H9 (cell line): ENCODE measurements at regions not wholly inside any gene's neighbourhood (a gene's known extent, or its start where the extent isn't known, plus 50 kb on each side); places are given as distances from the start of the nearest gene placed in this dataset.

Source experiments
- DNase-seq: peaks from one replicate; pipeline ENCODE4 v3.0.0-alpha.2; 2017
- H2AFZ ChIP-seq: one replicate; pipeline ENCODE4 v1.6.1; 2013; ENCODE audit warnings: mild to moderate bottlenecking, low read length, control low read depth, moderate library complexity
- H2AK5ac ChIP-seq: 2 replicates; pipeline ENCODE4 v1.6.1; 2013; ENCODE audit warnings: low read length, control low read depth, mixed read lengths; ENCODE audit not compliant: insufficient read length
- H2BK120ac ChIP-seq: one replicate; pipeline ENCODE4 v1.6.1; 2013; ENCODE audit warnings: low read depth, mild to moderate bottlenecking, low read length, control low read depth, inconsistent platforms; ENCODE audit not compliant: poor library complexity, severe bottlenecking
- H2BK12ac ChIP-seq: 2 replicates; pipeline ENCODE4 v1.6.1; 2013; ENCODE audit warnings: low read length, control low read depth, mixed read lengths, low read depth; ENCODE audit not compliant: insufficient read length
- H2BK15ac ChIP-seq: 2 replicates; pipeline ENCODE4 v1.6.1; 2013; ENCODE audit warnings: low read depth, low read length, control low read depth
- H2BK20ac ChIP-seq: one replicate; pipeline ENCODE4 v1.6.1; 2013; ENCODE audit warnings: low read depth, mild to moderate bottlenecking, low read length, control low read depth, inconsistent platforms; ENCODE audit not compliant: poor library complexity, severe bottlenecking
- H2BK5ac ChIP-seq: 2 replicates; pipeline ENCODE4 v1.6.1; 2013; ENCODE audit warnings: low read length, control low read depth, mixed read lengths; ENCODE audit not compliant: insufficient read length
- H3K14ac ChIP-seq: 2 replicates; pipeline ENCODE4 v1.6.1; 2013; ENCODE audit warnings: low read length, control low read depth; ENCODE audit not compliant: insufficient read depth
- H3K18ac ChIP-seq: 2 replicates; pipeline ENCODE4 v1.6.1; 2013; ENCODE audit warnings: low read depth, mild to moderate bottlenecking, mixed read lengths, low read length, control low read depth; ENCODE audit not compliant: insufficient read length
- H3K23ac ChIP-seq: 2 replicates; pipeline ENCODE4 v1.6.1; 2013; ENCODE audit warnings: low read length, control low read depth, mixed read lengths, low read depth; ENCODE audit not compliant: insufficient read length
- H3K23me2 ChIP-seq: 2 replicates; pipeline ENCODE4 v1.6.1; 2013; ENCODE audit warnings: low read depth, mild to moderate bottlenecking, mixed read lengths, low read length, control low read depth; ENCODE audit not compliant: insufficient read length, poor library complexity, severe bottlenecking
- H3K27ac ChIP-seq: 2 replicates; pipeline ENCODE4 v1.5.1; 2013; ENCODE audit warnings: low read length, control low read depth, mixed read lengths, low read depth; ENCODE audit not compliant: insufficient read length
- H3K27me3 ChIP-seq: 2 replicates; pipeline ENCODE4 v1.6.1; 2013; ENCODE audit warnings: low read length, control low read depth, inconsistent platforms; ENCODE audit not compliant: insufficient read depth
- H3K4ac ChIP-seq: 2 replicates; pipeline ENCODE4 v1.6.1; 2013; ENCODE audit warnings: low read depth, mild to moderate bottlenecking, control low read depth, inconsistent platforms, low read length, moderate library complexity
- H3K4me1 ChIP-seq: 2 replicates; pipeline ENCODE4 v1.6.1; 2013; ENCODE audit warnings: low read length, control low read depth, inconsistent platforms; ENCODE audit not compliant: insufficient read depth
- H3K4me2 ChIP-seq: 2 replicates; pipeline ENCODE4 v1.6.1; 2013; ENCODE audit warnings: low read length, control low read depth, mixed read lengths; ENCODE audit not compliant: insufficient read length, insufficient read depth
- H3K56ac ChIP-seq: 2 replicates; pipeline ENCODE4 v1.6.1; 2013; ENCODE audit warnings: low read depth, mild to moderate bottlenecking, mixed read lengths, low read length, control low read depth; ENCODE audit not compliant: insufficient read length
- H3K79me1 ChIP-seq: 2 replicates; pipeline ENCODE4 v1.6.1; 2013; ENCODE audit warnings: low read depth, mild to moderate bottlenecking, moderate library complexity, low read length, control low read depth, inconsistent platforms; ENCODE audit not compliant: insufficient read depth, poor library complexity, severe bottlenecking
- H3K79me2 ChIP-seq: 2 replicates; pipeline ENCODE4 v1.6.1; 2013; ENCODE audit warnings: low read length, control low read depth, inconsistent platforms; ENCODE audit not compliant: insufficient read depth
- H3K9ac ChIP-seq: 2 replicates; pipeline ENCODE4 v1.6.1; 2013; ENCODE audit warnings: low read length, control low read depth, mixed read lengths; ENCODE audit not compliant: insufficient read length; ENCODE audit errors: extremely low read depth
- H3K9me3 ChIP-seq: one replicate; pipeline ENCODE4 v1.6.1; 2013; ENCODE audit warnings: low read depth, low read length, inconsistent platforms; ENCODE audit not compliant: control insufficient read depth
- H3T11ph ChIP-seq: one replicate; pipeline ENCODE4 v1.6.1; 2013; ENCODE audit warnings: mild to moderate bottlenecking, low read length, control low read depth, inconsistent platforms
- H4K20me1 ChIP-seq: one replicate; pipeline ENCODE4 v1.6.1; 2013; ENCODE audit not compliant: control insufficient read depth, insufficient read length, insufficient read depth
- H4K5ac ChIP-seq: 2 replicates; pipeline ENCODE4 v1.6.1; 2013; ENCODE audit warnings: low read depth, mild to moderate bottlenecking, mixed read lengths, low read length, control low read depth; ENCODE audit not compliant: insufficient read length
- H4K8ac ChIP-seq: replicated peaks from 2 replicates; pipeline ENCODE4 v1.6.1; 2013; ENCODE audit warnings: low read length, control low read depth, mixed read lengths, low read depth; ENCODE audit not compliant: insufficient read length
- H4K91ac ChIP-seq: 2 replicates; pipeline ENCODE4 v1.6.1; 2013; ENCODE audit warnings: low read depth, mild to moderate bottlenecking, moderate library complexity, mixed read lengths, low read length, control low read depth; ENCODE audit not compliant: insufficient read length
- H3K27ac Mint-ChIP-seq, 3 experiments: 2 replicates in 2 of 3; 3 replicates in 1 of 3; pipeline ENCODE4 v1.8.0; 2020 to 2021; ENCODE audit warnings: mixed read lengths in 3 of 3, mild to moderate bottlenecking in 1 of 3, moderate library complexity in 1 of 3
- H3K27me3 Mint-ChIP-seq: 2 replicates; pipeline ENCODE4 v1.8.0; 2021; ENCODE audit warnings: low read depth, mild to moderate bottlenecking, moderate library complexity, mixed read lengths
- H3K36me3 Mint-ChIP-seq, 3 experiments: 2 replicates in 2 of 3; 3 replicates in 1 of 3; pipeline ENCODE4 v1.8.0; 2020 to 2021; ENCODE audit warnings: low read depth in 3 of 3, mixed read lengths in 3 of 3; ENCODE audit not compliant: insufficient read depth in 1 of 3
- H3K4me1 Mint-ChIP-seq, 2 experiments: 2 replicates each; pipeline ENCODE4 v1.8.0; 2020; ENCODE audit warnings: mixed read lengths in 2 of 2
- H3K4me3 Mint-ChIP-seq, 2 experiments: 2 replicates in 1 of 2; 3 replicates in 1 of 2; pipeline ENCODE4 v1.8.0; 2020 to 2021; ENCODE audit warnings: mild to moderate bottlenecking in 2 of 2, mixed read lengths in 2 of 2, moderate library complexity in 1 of 2
- H3K9me3 Mint-ChIP-seq, 2 experiments: 2 replicates in 1 of 2; 3 replicates in 1 of 2; pipeline ENCODE4 v1.8.0; 2020; ENCODE audit warnings: mild to moderate bottlenecking in 2 of 2, mixed read lengths in 2 of 2, moderate library complexity in 1 of 2
- CTCF ChIP-seq: fragments of 200-600 bp; sonication (generic); conservative IDR thresholded peaks from 3 replicates; pipeline ENCODE4 v1.8.0; 2021; ENCODE audit warnings: antibody characterized with exemption, mild to moderate bottlenecking
- WGBS: extraction: QIAGEN DNeasy Blood & Tissue Kit; methylation state at CpG from one replicate; pipeline ENCODE4 v1.1.7; 2013; ENCODE audit warnings: missing lambda C conversion rate, low lambda C conversion rate, mixed read lengths; ENCODE audit not compliant: insufficient read length; ENCODE audit errors: extremely low coverage; 5-methylcytosine and 5-hydroxymethylcytosine counted together

DNA sequence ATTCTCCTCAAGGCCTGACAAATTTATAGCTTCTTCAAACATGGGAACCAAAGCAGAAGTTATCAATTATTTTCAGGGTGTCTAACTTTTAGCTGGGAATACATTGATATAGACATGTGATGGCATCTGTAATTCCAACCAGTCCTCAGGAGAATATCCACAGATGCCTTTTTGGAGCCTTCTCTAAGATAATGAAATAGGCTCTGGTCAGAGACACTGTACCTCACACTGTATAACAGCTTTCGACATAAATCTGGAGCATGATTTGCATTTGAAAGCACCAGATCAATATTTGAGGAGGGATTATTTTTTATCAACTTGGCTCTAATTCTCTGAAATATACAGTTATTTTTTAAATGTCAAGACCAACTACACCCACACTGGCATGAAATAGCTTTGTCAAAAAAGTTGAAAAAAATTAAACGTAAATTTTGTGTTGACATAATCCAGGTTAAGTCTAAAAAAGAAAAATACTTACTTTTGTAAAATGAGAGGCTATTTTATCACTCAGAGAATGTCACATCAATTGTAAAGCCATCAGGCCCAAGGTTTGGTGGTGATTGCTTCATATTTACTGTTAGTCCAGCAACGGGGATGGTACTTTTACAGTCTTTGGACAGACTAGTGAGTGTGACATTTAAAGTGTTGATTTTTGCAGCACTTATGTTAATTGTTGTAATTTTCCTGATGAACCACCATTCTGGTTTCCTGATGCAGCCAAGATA is 177.0 kb upstream of the SP8 start:
- Histone ChIP-seq H4K91ac (no peak overlapping the region), H3K4me1 (no peaks in the 10 kb centered on the region), H4K8ac (no peak overlapping the region), H2AFZ (no peak overlapping the region), H2BK12ac (no peak overlapping the region), H3K27ac (no peak overlapping the region), H3K18ac (no peak overlapping the region), H4K5ac (no peak overlapping the region), H3K4me2 (no peak overlapping the region), H3K9me3 (no peaks in the 10 kb centered on the region), H3T11ph (no peak overlapping the region), H4K20me1 (no peaks in the 10 kb centered on the region), H2BK20ac (no peak overlapping the region), H3K23ac (no peak overlapping the region), H3K9ac (no peak overlapping the region), H3K23me2 (no peaks in the 10 kb centered on the region), H3K79me1 (no peaks in the 10 kb centered on the region), H2BK5ac (no peak overlapping the region), H3K27me3 (no peaks in the 10 kb centered on the region), H2BK15ac (no peak overlapping the region), H3K4ac (no peak overlapping the region), H2BK120ac (no peak overlapping the region), H3K56ac (no peak overlapping the region), H3K14ac (no peak overlapping the region), H3K79me2 (no peaks in the 10 kb centered on the region), H2AK5ac (no peak overlapping the region)
- no peak for TF ChIP-seq CTCF
- no peak overlapping the region for H3K27ac Mint-ChIP-seq
- no peak overlapping the region for H3K4me3 Mint-ChIP-seq
- H3K36me3 Mint-ChIP-seq = no peaks in the 10 kb centered on the region
- no peaks in the 10 kb centered on the region for H3K9me3 Mint-ChIP-seq
- no CpG with 5 or more reads among the region's 3 CpGs for WGBS
- DNase-seq = no peak
- H3K27me3 Mint-ChIP-seq = no peaks in the 10 kb centered on the region; the same call in 1 of the 2 replicates
- H3K4me1 Mint-ChIP-seq = no peaks in the 10 kb centered on the region; a peak in 1 of 4 replicates
